ENCODE measurements at regions not wholly inside any gene's neighbourhood (a gene's known extent, or its start where the extent isn't known, plus 50 kb on each side); places are given as distances from the start of the nearest gene placed in this dataset.

DNA sequence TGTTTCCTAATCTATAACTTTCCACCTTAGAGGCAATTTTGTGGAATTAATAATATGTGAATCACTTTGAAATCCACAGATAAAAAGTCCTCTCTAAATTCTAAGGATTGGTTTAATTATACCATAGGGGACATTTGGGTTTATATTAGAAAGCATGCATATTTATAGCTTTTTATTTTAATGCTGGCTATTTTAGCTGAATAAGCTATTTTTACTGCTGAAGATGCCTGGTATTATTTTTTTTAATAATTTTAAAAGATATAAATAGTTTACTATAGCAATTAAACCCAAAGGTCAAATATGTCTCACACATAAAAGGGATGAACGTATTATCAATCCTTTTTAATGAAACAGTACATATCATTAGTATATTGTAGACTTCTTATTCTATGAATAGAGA, 415.4 kb downstream of the MAGEB5 start:
- no peak overlapping the region for H3K27ac ChIP-seq
- TF ChIP-seq CTCF (conservative IDR thresholded peaks at IDR 0.05) = no peak

DNA sequence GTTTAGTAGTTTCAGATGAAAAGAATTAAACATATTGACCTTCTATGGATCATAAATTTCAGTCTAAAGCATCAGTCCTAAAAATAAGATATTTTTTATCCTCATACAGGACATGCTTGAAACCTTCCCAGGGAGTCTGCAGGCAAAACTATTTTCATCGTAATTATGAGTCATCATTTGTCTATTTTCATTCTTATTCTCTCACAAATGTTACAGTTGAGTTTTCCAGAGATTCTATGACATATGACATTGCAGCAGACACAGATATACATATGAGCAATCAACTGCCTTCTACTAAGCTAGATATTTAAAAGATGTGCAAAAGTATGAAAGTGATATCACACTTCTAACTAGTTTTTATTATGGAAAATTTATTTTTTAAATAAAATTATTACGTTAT, 398.0 kb downstream of the MAGEB5 start:
- no peak for TF ChIP-seq CTCF (conservative IDR thresholded peaks at IDR 0.05)
- H3K27ac ChIP-seq = no peak overlapping the region

- no peak for TF ChIP-seq CTCF (conservative IDR thresholded peaks at IDR 0.05)
- H3K27ac ChIP-seq = no peak overlapping the region
These were observed 391.0 kb downstream of the MAGEB5 start for GRCh38 chrX:26606971-26607370.

DNA sequence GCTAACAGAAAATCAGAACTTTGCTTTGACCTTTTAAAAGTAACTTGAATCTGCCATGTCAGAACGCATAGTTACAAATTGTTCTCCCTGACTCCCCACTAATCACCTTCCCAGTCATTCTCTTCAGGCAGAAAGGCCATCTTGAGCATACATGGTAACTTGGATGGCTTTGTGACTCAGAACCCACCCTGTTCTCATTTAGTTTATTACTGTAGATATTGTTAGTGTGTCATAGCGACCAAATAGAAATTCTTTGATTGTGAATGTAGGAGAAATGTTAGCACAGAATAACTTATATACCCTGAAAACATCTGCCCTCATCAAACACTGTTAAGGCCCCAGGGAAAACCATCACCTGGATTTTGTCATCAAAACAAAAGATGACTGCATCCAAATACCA, 382.0 kb downstream of the MAGEB5 start:
- TF ChIP-seq CTCF (conservative IDR thresholded peaks at IDR 0.05) = no peak
- H3K27ac ChIP-seq = no peak overlapping the region

GRCh38 chrX:26590849-26591248, 374.9 kb downstream of the MAGEB5 start:
- no peak overlapping the region for H3K27ac ChIP-seq
- no peak for TF ChIP-seq CTCF (conservative IDR thresholded peaks at IDR 0.05)

DNA sequence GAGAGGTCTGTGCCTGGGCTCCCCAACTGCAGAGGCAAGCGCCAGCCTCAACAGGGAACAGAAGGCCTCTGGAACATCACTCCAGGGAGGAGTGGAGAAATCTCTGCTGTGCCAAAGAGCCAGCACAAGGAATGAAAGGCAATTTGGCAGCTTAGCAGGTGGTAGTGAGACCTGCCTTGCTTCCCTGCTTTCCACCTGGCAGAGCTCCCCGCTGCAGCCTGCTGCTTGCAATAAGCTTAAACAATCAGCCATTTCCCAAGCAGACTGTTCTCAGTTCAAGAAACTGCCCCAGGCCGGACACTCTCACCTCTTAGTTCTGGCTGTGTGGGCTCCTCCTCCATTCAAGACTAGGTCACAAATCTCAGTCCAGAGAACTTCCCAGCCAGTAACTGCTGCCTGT, 370.6 kb downstream of the MAGEB5 start:
- no peak for TF ChIP-seq CTCF (conservative IDR thresholded peaks at IDR 0.05)
- no peak overlapping the region for H3K27ac ChIP-seq

DNA sequence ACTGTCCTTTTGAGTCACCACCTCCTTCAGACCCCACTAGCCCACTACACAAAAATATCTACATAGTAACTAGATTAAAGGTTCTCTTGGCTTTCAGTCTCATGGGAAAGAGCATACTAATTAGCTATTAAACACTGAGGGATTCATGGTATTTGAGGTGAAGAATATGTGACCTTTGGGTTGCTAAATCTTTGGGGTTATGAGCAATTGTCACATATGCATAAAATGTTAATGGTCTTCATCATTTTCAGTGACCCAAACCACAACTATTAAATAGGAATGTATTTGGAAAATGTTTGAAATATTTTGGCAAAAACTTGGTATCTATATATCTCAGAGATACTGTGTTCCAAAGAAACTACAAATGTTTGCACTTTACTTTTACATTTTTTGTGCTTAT, 365.1 kb downstream of the MAGEB5 start:
- no peak overlapping the region for H3K27ac ChIP-seq
- TF ChIP-seq CTCF (conservative IDR thresholded peaks at IDR 0.05) = no peak

GRCh38 chrX:26580021-26580420, 364.1 kb downstream of the MAGEB5 start:
- TF ChIP-seq CTCF (conservative IDR thresholded peaks at IDR 0.05) = no peak
- no peak overlapping the region for H3K27ac ChIP-seq

Measured in VCaP (cell line).